Hematopoietic multipotent progenitor cell treated with erythropoietin and hydrocortisone succinate and interleukin-3 and kit ligand, for 6 days (in vitro differentiated cells): ENCODE measurements at regions not wholly inside any gene's neighbourhood (a gene's known extent, or its start where the extent isn't known, plus 50 kb on each side); places are given as distances from the start of the nearest gene placed in this dataset.
"Not testable (repeated sequence)": the region's sequence is repeated elsewhere in the genome, so short reads cannot be mapped to it uniquely, and the experiment has no call there.

Source experiments
- DNase-seq: peaks from one replicate; pipeline ENCODE4 v3.0.0-alpha.2; 2015

DNA sequence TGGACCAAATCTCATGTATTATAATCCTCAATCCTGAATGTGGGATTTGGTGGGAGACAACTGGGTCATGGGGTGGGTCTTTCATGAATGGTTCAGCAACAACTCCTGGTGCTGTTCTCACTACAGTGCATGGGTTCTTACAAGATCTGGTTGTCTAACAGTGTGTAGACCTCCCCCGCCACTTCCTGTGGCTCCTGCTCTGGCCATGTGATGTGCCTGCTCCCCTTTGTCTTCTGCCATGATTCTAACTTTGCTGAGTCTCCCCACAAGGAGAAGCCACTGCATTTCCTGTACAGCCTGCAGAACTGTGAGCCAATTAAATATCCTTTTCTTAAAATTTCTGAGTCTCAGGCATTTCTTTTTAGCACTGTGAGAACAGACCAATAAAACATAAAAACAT lies 557.5 kb downstream of the GOLGA6L6 start:
- no peak for DNase-seq

DNA sequence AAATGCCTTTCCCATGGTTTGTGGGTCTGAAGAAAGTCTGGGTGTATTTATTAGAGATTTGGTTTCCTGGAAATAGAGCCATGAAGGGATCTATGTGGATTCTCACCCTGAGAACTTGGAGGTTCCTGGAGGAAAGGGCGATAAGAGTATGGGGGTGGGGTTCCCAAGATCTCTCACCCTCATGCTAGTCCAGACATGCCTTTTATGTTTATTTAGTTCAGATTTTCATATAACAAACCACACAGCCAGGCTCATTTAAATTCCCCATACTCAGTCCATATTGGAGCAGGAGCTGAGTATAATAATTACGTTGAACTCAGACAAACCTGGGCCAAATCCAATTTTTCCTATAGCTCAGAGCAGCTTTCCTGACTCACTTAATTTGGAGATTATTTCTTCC lies 566.6 kb downstream of the GOLGA6L6 start:
- DNase-seq = no peak

DNA sequence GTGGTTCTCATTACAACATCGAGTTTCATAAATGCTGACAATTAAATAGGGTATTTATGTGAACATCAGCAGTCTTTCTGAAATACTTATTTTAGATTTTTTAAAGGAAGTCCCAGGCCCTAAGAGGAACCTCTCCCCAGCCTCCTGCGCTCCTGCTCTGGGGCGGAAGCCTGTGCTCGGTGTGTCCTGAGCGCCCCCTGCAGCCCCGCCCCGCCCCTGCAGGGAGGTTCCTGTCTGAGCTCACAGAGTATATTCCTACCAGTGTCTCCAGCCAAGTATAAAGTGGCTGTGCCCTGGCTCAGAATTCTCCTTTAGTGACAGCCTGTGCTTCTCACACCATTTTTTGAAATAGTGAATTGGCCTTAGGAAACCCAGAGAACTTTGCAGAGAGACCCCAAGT lies 567.9 kb downstream of the GOLGA6L6 start:
- DNase-seq = no peak

DNA sequence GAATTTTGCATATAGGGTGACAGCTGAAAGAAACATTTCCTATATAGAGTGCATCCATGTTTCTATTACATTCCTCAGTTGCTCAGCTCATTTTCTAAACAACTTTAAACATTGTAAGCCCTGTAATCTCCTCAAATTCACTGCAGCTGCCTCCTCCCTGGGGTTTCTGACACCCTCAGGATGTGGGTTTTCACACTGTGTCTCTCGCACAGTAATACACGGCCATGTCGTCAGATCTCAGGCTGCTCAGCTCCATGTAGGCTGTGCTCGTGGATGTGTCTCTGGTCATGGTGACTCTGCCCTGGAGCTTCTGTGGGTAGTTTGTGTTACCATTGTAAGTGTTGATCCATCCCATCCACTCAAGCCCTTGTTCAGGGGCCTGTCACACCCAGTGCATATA lies 569.0 kb downstream of the GOLGA6L6 start:
- not testable (repeated sequence) for DNase-seq

DNA sequence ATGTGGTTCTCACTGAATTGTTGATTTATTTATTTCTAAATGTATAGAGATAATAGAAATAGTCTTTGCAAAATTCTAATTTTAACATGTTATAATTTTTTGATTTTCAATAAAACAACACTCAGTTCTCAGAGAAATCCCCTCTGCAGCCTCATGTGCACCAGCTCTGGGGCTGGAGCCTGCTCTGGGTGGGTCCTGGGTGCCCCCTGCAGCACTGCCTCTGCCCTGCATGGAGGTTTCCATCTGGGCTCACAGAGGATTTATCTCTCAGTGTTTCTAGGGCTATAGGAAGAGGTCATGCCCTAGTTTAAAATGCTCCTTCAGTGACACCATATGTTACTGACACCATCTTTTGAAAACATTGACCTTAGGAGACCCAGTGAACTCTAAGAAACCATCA lies 576.0 kb downstream of the GOLGA6L6 start:
- not testable (repeated sequence) for DNase-seq

DNA sequence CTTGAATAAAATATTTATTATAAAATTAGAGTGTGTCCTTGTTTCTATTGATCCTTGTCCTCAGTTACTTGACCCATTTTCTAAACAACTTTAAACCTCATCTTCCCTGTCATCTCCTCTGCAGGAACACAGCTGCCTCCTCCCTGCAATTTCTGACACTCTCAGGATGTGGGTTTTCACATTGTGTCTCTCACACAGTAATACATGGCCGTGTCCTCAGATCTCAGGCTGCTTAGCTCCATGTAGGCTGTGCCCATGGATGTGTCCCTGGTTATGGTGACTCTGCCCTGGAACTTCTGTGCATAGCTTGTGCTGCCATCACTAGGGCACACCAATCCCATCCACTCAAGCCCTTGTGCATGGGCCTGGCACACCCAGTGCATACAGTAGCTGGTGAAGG lies 577.1 kb downstream of the GOLGA6L6 start:
- not testable (repeated sequence) for DNase-seq

DNA sequence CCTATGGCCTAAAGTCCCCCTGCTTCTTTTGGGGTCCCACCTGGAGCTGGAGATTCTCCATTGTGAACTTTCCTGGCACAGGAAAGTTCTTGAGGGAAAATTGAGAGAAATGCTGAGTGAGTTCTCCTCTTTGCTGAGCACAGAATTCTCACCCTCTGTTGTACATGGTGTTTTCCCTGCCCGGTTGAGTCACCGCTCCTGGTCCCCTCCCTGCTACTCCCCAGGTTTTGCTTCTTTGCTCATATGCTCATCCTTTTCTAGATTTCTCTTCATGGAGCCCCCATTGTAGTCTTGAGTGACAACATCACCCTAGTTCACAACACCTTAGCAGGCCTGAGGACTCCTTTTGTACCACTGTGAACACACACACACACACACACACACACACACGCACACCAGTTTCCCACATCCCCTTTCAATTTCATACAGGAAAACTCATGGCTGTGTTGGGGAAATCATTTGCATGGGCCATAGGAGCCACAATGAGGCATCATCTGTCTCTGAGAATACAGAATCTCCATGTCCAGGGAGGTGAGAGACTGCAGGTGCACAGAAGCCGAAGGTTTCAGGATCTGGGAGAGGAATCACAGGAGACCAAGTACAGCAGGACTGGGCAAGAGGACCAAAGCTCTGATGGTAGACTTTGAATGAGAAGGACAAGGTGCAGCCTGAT lies 585.3 kb downstream of the GOLGA6L6 start:
- DNase-seq = no peak

DNA sequence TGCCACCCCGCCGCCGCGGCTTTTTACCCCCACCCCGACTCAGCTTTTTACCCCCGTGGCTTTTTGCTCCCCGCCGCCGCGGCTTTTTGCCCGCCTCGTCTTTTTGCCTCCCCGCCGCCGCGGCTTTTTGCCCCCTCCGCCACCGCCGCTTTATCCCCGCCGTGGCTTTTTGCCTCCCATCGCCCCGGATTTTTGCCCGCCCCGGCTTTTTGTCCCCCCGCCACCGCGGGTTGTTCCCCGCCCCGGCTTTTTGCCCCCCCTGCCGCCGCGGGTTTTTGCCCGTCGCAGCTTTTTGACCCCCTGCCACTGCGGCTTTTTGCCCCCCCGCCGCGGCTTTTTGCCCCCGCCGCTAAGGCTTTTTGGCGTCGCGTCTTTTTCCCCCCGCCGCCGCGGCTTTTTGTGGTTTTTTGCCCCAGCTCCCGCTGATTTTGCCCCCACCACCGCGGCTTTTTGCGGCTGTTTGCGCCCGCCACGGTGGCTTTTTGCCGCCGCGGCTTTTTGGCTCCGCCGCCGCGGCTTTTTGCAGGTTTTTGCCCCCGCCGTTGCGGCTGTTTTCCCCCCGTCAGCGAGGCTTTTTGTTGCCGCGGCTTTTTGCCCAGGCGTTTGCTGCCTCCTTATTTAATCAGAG lies 597.2 kb downstream of the GOLGA6L6 start:
- no peak for DNase-seq

DNA sequence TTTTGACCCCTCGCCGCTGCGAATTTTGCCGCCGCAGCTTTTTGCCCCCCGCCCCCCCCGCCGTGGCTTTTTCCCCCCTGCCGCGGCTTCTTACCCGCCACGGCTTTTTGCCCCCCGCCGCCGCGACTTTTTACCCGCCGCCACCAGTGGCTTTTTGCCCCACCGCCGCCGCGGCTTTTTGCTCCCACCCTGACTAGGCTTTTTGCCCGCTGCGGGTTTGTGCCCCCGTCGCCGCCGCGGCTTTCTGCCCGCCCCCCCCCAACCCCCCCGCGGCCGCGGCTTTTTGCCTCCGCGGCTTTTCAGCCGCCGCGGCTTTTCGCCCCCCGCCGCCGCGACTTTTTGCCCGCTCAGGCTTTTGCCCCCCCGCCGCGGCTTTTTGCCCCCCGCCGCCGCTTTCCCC lies 598.1 kb downstream of the GOLGA6L6 start:
- no peak for DNase-seq

DNA sequence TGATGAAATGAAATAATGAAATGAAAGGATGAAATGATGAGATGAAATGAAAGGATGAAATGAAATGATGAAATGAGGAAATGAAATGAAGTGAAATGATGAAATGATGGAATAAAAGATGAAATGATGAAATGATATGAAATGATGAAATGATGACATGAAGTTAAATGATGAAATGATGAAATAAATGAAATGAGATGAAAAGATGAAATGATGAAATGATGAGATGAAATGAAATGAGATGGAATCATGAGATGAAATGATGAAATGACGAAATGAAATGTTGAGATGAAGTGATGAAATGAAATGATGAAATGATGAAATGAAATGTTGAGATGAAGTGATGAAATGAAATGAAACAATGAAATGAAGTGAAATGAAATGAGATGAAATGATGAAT lies 638.3 kb downstream of the GOLGA6L6 start:
- not testable (repeated sequence) for DNase-seq

DNA sequence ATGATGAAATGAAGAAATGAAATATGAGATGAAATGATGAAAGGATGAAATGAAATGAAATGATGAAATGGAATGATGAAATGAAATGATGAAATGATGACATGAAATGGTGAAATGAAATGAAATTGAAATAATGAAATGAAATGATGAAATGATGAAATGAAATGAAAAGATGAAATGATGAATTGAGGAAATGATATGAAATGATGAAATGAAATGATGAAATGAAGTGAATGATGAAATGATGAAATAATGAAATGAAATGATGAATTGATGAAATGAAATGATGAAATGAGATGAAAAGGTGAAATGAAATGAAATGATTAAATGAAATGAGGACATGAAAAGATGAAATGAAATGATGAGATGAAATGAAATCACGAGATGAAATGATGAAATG lies 639.2 kb downstream of the GOLGA6L6 start:
- not testable (repeated sequence) for DNase-seq

DNA sequence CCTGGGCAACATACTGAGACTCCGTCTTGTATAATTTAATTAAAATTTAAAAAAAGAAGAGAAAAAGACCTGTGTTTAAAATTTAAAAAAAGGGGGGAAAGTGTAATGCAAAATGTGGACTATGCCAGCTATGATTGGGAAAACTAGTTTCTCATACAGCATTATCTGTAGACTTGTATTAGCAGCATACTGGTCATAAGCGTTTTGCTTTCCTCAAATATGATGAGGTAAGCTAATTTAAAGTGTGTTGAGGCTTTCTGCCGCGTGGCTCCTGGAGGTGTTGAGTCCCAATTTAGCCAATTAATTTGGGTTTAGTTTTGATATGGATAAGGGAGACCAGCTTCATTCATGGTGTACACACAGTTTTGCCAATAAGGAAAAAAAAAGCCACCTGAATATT lies 640.2 kb downstream of the GOLGA6L6 start:
- DNase-seq = not testable (repeated sequence)

DNA sequence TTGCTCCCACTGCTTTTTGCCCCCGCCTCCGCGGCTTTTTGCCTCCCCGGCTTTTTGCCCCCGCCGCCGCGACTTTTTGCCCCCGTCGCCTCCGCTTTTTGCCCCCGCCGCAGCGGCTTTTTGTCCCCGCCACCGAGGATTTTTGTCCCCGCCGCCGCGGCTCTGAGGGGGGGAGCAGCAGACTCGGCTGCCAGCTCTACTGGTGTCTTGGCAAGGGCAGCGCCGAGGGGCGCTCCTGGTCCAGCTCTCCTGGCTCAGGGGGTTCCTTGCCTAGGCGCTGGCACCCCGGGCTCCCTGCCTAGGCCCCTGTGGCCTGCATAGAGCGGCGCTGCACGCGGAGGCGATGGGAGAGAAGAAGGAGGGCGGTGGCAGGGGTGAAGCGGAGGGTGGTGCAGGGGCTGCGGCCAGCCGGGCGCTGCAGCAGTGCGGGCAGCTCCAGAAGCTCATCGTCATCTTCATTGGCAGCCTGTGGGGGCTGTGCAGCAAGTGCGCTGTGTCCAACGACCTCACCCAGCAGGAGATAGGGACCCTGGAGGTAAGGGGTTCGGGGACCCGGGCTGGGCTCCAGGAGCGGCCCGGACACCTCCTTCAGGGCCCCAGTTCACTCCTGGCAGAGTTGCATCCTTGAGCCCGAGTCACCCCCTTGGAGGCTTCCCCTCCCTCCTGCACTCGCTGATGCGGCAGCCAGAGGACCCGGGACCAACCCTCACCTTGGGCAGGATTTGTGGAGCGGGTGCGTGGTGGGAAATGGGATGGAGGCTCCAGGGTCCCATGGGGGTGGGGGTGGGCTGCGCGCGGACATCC lies 642.4 kb downstream of the GOLGA6L6 start:
- no peak for DNase-seq

DNA sequence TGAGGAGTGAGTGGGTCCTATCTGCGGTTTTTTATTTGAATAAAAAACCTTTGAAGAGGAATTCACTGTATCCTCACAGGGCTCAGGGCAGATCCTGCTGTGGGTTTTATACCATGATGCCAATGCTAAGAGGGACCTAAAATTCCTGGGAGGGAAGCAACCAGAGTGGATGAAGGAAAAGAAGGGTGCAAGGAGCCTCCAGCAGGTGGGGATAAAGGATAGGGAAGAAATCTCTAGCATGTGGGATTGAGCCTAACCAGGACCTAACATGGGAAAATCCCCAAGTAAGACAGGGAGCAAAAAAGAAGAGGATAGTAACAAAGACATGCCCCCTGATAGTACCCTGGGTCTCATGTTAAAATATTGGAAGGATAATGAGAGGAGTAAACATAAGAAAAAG lies 652.8 kb downstream of the GOLGA6L6 start:
- DNase-seq = not testable (repeated sequence)

DNA sequence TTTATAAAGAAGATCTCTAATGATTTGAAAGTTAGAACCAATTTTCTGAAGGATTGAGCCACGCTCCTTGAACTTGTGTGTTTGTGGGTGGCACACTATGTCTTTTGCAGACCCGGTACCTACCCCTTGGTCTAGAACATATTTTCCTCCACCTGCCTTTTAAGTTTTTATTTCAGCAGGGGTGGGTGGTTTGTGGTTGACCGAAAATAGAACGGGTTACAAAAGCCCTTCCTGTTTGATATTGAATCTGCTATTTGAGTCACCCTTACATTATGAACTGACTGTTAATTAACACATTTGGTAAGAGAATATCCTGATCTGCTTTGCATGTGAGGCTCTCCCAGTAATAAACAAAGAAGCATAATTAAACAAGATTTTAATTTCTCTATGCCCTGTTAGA lies 697.5 kb downstream of the GOLGA6L6 start:
- DNase-seq = not testable (repeated sequence)
